ENCODE measurements at regions not wholly inside any gene's neighbourhood (a gene's known extent, or its start where the extent isn't known, plus 50 kb on each side); places are given as distances from the start of the nearest gene placed in this dataset.

DNA sequence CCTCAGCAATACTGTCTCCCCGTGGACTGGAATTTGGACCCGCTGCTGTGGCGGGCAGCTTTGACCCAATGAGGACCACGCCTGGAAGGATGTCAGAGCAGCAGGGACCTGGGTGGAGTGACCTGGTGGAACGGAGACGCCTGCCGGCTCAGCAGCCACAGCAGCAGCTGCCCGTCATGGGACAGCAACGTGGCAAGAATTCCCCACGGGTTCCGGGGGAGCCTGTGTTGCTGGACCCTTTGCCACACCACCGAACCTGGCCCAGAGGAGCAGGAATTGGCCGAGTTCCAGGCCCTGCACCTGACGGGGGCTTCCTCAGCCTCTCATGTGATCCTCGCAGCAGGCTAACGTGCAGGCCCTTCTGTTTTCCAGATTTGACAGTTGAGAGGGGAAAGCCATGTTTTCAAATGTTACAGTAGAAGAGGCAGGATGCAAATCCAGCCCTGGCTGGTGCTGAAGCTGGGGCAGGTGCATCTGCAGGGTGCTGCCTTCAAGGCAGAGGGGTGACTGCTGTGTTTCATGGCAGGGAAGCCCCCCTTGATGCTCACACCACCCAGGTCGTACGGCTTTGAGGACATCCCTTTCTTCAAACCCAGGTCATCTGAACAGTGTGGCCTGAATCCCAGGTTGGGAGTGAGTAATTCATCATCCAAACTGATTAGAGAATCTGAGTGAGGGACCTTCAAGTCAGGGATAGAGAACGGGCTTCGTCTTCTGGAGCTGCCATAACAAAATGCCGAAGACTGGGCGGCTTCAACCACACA lies 93.4 kb downstream of the THBS2 start:
- Histone ChIP-seq H3K4me2 (peak overlapping the region in 1 of 11 experiments; percentile 15; a peak in 1 of 22 replicates), H3K4me3 (no peak overlapping the region), H3K9me3 (replicated peaks in 1 of 11) (peaks cover 0 to 6% (median 0%) of the 10 kb centered on the region in 11 experiments; a peak in 3 of 22 replicates), H4K20me1 (no peaks in the 10 kb centered on the region), H3K27ac (no peak overlapping the region), H3K36me3 (no peaks in the 10 kb centered on the region), H3K4me1 (peaks cover 0 to 26% (median 9%) of the 10 kb centered on the region in 10 experiments; a peak in 11 of 20 replicates), H3K27me3 (no peaks in the 10 kb centered on the region), H3K9ac (no peak overlapping the region)
- no peak for TF ChIP-seq Cebpa-rat (IDR thresholded peaks at IDR 0.05)

DNA sequence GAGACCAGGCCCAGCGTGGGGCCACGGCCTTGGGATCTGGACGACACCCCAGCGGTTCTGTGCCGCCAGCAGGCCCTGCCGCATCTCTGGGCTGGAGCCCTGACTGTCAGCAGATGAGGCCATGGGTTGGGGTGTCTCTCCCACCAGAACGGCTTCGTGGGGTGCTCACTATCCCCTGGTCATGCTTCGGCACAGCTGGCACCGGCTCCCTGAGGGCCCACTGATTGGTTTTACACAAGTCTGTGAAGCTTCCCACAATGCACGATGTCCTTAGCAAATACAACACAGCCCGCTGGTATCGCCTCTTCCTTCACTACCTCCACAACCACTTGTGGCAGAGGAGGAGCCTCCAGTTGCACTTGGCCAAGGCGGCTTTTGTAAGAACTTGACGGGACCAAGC lies 94.3 kb downstream of the THBS2 start:
- TF ChIP-seq Cebpa-rat (IDR thresholded peaks at IDR 0.05): no peak
- Histone ChIP-seq H3K36me3 (no peaks in the 10 kb centered on the region), H3K4me2 (no peak overlapping the region), H3K27me3 (no peaks in the 10 kb centered on the region), H3K9ac (no peak overlapping the region), H3K4me3 (no peak overlapping the region), H3K27ac (no peak overlapping the region), H3K4me1 (peaks cover 0 to 26% (median 9%) of the 10 kb centered on the region in 10 experiments; a peak in 11 of 20 replicates), H3K9me3 (replicated peaks in 1 of 11) (peaks cover 0 to 5% (median 0%) of the 10 kb centered on the region in 11 experiments; a peak in 3 of 22 replicates), H4K20me1 (no peaks in the 10 kb centered on the region)

DNA sequence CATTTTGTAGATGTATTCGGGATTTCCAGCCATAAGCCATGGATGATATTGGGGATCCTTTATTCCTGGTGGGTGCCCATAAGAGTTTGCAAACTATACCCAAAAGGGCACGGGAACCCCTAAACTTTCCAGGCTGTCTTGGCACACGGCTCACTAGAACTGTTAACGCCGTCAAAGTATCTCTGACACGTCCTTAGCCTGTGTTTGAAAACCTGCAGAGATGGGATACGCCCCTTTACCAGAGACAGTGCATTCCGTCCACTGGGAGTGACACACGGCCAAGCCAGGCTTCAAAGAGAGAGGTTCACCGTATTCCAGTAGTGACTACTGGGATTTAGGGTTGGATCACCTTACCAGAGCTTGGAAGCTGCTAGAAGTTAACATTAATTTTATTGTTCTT lies 95.0 kb downstream of the THBS2 start:
- Histone ChIP-seq H3K9ac (no peak overlapping the region), H3K4me2 (no peak overlapping the region), H4K20me1 (no peaks in the 10 kb centered on the region), H3K27ac (no peak overlapping the region), H3K4me3 (no peak overlapping the region), H3K36me3 (no peaks in the 10 kb centered on the region), H3K9me3 (replicated peaks in 1 of 11) (no peaks in the 10 kb centered on the region), H3K4me1 (peaks cover 0 to 20% (median 7%) of the 10 kb centered on the region in 10 experiments; a peak in 11 of 20 replicates), H3K27me3 (no peaks in the 10 kb centered on the region)
- no peak for TF ChIP-seq Cebpa-rat (IDR thresholded peaks at IDR 0.05)

DNA sequence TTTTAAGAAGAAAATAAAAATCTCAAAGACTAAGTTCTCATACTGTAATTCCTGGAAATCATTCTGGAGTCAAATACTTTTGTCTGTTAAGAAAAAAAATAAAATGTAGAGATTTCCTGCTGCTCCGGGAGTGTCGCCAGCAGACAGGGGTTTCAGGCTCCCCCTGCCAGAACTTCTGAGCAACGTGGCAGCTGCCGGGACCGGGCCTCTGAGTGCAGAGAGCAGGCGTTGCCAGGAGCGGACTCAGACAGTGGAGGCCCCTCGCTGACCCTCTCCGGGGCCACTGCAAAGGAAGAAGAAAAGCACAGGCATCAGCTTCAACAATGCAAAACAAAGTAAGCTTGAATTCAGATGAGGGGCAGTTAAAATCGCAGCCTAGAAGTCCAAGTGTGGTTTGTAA lies 95.5 kb downstream of the THBS2 start:
- no peak overlapping the region for H3K9ac ChIP-seq
- no peak overlapping the region for H3K27ac ChIP-seq
- no peaks in the 10 kb centered on the region for H4K20me1 ChIP-seq
- peaks cover 0 to 15% (median 2%) of the 10 kb centered on the region in 10 experiments; a peak in 8 of 20 replicates for H3K4me1 ChIP-seq
- H3K4me2 ChIP-seq: no peak overlapping the region
- H3K9me3 ChIP-seq (replicated peaks in 1 of 11): no peaks in the 10 kb centered on the region
- no peak for TF ChIP-seq Cebpa-rat (IDR thresholded peaks at IDR 0.05)
- H3K4me3 ChIP-seq: no peak overlapping the region
- no peaks in the 10 kb centered on the region for H3K27me3 ChIP-seq
- no peaks in the 10 kb centered on the region for H3K36me3 ChIP-seq

DNA sequence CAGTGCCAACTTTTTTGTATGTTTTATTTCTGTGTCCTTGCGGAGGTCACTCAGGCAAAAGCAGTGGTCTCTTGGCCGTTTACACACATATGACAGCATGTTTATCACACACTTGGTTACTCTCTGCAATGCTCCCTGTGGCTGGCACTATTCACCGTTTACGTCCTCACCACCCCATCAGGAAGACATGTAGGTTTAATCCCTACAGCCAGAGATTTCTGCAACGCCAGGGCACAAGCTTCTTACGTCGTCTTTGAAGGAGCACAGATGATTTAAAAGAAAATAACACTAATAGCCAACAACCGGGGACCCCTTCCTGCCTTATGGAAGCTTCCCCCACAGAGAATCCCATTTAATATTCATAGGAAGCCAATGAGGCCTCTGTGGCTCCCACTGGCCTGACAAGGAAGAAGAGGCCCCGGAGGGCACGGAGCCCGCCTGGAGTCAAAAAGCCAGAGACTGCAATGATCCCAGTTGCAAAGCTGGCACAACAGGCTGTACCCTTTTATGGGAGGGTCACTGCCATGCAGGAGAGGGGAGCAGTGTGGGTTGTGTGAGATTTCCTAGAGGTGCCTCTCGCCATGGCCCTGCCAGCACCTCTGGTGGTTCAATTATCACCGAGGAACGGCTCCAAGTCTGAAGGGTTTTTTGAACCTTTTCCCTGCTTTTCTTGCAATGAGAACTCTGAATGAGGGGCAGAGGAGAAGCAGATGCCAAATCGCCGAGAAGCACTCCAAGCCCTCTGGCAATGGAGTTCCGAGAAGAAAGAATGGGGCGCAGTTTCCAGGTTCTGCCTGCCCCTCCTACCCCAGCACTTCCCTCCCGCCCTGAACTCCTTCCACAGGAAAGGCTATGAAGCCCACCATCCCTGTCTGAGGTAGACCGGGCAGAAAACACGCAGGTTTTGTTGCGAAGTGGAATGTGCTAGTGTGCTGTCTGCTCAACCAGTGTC lies 96.2 kb downstream of the THBS2 start:
- H3K27ac ChIP-seq: no peak overlapping the region
- no peak overlapping the region for H3K4me3 ChIP-seq
- no peak for TF ChIP-seq Cebpa-rat (IDR thresholded peaks at IDR 0.05)
- no peaks in the 10 kb centered on the region for H3K9me3 ChIP-seq (replicated peaks in 1 of 11)
- H3K27me3 ChIP-seq: no peaks in the 10 kb centered on the region
- H3K9ac ChIP-seq: no peak overlapping the region
- no peaks in the 10 kb centered on the region for H3K36me3 ChIP-seq
- H3K4me2 ChIP-seq: no peak overlapping the region
- peaks cover 0 to 8% (median 0%) of the 10 kb centered on the region in 10 experiments; a peak in 3 of 20 replicates for H3K4me1 ChIP-seq
- H4K20me1 ChIP-seq: no peaks in the 10 kb centered on the region

DNA sequence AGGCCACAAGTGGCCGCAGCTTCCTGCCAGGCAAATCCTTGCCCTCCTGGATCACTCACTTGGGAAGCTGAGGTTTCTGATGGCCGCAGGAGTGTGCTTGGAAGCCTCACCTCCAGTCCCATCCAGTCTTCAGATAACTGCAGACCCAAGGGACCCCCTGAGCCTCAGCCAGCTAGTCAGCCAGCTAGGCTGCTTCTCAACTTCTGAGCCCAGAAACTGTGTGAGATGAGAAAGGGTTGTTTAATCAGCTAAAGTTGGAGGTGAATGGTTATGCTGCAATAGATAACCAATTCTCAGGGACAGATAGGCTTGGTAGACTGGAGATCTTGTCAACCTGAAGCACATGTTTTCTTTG lies 96.9 kb downstream of the THBS2 start:
- Histone ChIP-seq H3K4me3 (no peak overlapping the region), H3K27me3 (no peaks in the 10 kb centered on the region), H4K20me1 (no peaks in the 10 kb centered on the region), H3K9me3 (replicated peaks in 1 of 11) (no peaks in the 10 kb centered on the region), H3K4me1 (peaks cover 0 to 8% (median 0%) of the 10 kb centered on the region in 10 experiments; a peak in 3 of 20 replicates), H3K4me2 (no peak overlapping the region), H3K36me3 (no peaks in the 10 kb centered on the region), H3K27ac (no peak overlapping the region), H3K9ac (no peak overlapping the region)
- no peak for TF ChIP-seq Cebpa-rat (IDR thresholded peaks at IDR 0.05)

DNA sequence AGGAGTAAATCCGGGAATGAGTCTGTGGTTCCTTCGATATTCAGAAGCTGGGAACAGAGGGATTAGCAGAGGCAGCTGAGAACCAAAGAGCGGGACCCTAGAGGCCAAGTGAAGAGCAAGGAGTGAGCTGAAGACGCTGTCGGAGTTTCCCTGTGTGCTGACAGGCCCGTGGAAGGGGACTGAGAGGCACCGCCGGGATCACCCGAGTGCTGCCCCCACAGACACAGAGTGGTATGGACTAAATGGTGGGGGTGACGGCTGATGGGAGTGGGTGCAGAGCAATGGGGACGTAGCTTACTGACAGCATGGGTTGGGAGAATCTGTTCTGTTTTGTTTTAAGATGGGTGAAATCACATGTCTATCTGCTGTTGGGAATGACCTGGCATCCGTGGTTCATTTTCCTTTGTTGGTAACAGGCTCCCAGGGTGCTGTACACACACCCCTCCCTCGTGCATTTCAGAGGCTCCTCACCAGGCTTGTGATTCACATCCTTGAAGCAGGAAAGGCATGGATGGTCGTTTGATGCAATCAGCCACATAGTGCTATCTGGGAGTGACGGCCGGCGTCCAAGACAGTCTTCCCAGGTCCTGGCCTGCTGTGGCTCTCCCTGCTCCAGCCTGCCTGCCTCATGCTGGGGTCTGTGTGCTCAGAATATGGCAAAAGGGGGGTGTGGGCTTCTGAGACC lies 97.4 kb downstream of the THBS2 start:
- no peak overlapping the region for H3K27ac ChIP-seq
- TF ChIP-seq Cebpa-rat (IDR thresholded peaks at IDR 0.05): no peak

DNA sequence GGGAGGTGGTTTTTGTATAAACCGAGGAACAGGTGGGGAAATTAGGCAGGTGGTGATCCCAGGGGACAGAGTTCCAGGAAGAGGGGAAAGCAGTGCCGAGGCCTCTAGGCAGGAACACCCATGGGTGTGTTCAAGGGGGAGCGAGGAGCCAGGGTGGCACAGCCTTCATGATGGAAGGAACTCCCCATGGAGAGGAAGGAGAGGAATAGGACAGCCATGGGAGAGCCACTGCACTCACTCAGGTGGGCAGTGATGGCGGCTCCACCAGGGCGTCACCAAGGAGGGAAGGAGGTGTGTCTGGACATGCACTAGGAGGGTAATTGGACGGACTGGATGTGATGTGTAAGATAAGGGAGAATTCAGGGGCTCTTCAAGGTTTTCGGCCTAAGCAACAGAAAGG lies 98.2 kb downstream of the THBS2 start:
- H3K4me3 ChIP-seq: no peak overlapping the region
- no peak overlapping the region for H3K9ac ChIP-seq
- no peak overlapping the region for H3K4me2 ChIP-seq
- no peaks in the 10 kb centered on the region for H3K27me3 ChIP-seq
- peaks cover 6 to 12% (median 10%) of the 10 kb centered on the region in 11 experiments; a peak in 15 of 22 replicates for H3K9me3 ChIP-seq (replicated peaks in 1 of 11)
- no peaks in the 10 kb centered on the region; a peak in 1 of 20 replicates for H3K4me1 ChIP-seq
- H3K27ac ChIP-seq: no peak overlapping the region
- no peaks in the 10 kb centered on the region for H4K20me1 ChIP-seq
- no peak for TF ChIP-seq Cebpa-rat (IDR thresholded peaks at IDR 0.05)
- H3K36me3 ChIP-seq: no peaks in the 10 kb centered on the region

More for the DNA sequence above, 97.4 kb downstream of the THBS2 start:
- Histone ChIP-seq H3K27me3 (no peaks in the 10 kb centered on the region), H3K9ac (no peak overlapping the region), H3K4me3 (no peak overlapping the region), H3K4me1 (peaks cover 0 to 7% (median 0%) of the 10 kb centered on the region in 10 experiments; a peak in 3 of 20 replicates), H3K9me3 (replicated peaks in 1 of 11) (peaks cover 0 to 5% (median 3%) of the 10 kb centered on the region in 11 experiments; a peak in 8 of 22 replicates), H4K20me1 (no peaks in the 10 kb centered on the region), H3K36me3 (no peaks in the 10 kb centered on the region), H3K4me2 (no peak overlapping the region)

DNA sequence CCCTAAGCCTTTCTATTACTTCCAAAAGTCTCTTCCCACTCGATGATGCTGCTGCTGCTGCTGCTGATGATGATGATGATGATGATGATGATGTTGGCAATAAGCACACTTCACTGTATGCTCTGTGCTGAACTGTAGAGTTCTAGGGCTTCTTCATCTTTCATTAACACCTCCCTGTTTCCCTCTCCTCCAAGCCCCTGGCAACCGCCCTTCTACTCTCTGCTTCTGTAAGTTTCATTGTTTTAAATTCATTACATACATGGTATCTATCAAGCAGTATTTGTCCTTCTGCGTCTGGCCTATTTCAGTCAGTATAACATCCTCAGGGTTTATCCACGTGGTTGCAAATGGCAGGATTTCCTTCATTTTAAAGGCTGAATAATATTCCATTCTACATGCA lies 100.2 kb downstream of the THBS2 start:
- Histone ChIP-seq H3K9me3 (replicated peaks in 1 of 11) (peaks cover 15 to 33% (median 28%) of the 10 kb centered on the region in 11 experiments; a peak in 21 of 22 replicates), H3K4me2 (no peak overlapping the region), H3K27ac (no peak overlapping the region), H3K9ac (no peak overlapping the region), H3K27me3 (no peaks in the 10 kb centered on the region), H3K4me3 (no peak overlapping the region), H3K36me3 (no peaks in the 10 kb centered on the region), H3K4me1 (no peaks in the 10 kb centered on the region), H4K20me1 (no peaks in the 10 kb centered on the region)
- TF ChIP-seq Cebpa-rat (IDR thresholded peaks at IDR 0.05): no peak

All from BLaER1 treated with 17β-estradiol and CSF1 and Interleukin-3, amounts not matched to agents 10 nM and 100 nM (cell line).